Duodenal mucosa (tissue), 2 donors: ENCODE measurements at regions not wholly inside any gene's neighbourhood (a gene's known extent, or its start where the extent isn't known, plus 50 kb on each side); places are given as distances from the start of the nearest gene placed in this dataset.

ENCODE experiments used
- H3K27ac ChIP-seq: one replicate; pipeline ENCODE4 v1.7.0; 2013; ENCODE audit warnings: low read depth, low read length
- H3K27me3 ChIP-seq, 2 donors: one replicate each; pipeline ENCODE4 v1.7.0; 2013; ENCODE audit warnings: low read length in 2 of 2, control low read depth in 1 of 2; ENCODE audit not compliant: insufficient read depth in 2 of 2, control insufficient read depth in 1 of 2
- H3K36me3 ChIP-seq, 2 donors: one replicate each; pipeline ENCODE4 v1.7.0; 2013; ENCODE audit warnings: low read length in 2 of 2, control low read depth in 1 of 2; ENCODE audit not compliant: insufficient read depth in 2 of 2, control insufficient read depth in 1 of 2
- H3K4me1 ChIP-seq, 2 donors: one replicate each; pipeline ENCODE4 v1.7.0; 2013; ENCODE audit warnings: low read length in 2 of 2, control low read depth in 1 of 2; ENCODE audit not compliant: insufficient read depth in 2 of 2, control insufficient read depth in 1 of 2
- H3K4me3 ChIP-seq, 2 donors: one replicate each; pipeline ENCODE4 v1.7.0; 2013; ENCODE audit warnings: low read length in 2 of 2, low read depth in 1 of 2
- H3K9ac ChIP-seq, 2 donors: one replicate each; pipeline ENCODE4 v1.7.0; 2013; ENCODE audit warnings: low read length in 2 of 2, low read depth in 1 of 2
- H3K9me3 ChIP-seq, 2 donors: one replicate each; pipeline ENCODE4 v1.7.0; 2013; ENCODE audit warnings: low read length in 2 of 2, control low read depth in 1 of 2; ENCODE audit not compliant: control insufficient read depth in 1 of 2

DNA sequence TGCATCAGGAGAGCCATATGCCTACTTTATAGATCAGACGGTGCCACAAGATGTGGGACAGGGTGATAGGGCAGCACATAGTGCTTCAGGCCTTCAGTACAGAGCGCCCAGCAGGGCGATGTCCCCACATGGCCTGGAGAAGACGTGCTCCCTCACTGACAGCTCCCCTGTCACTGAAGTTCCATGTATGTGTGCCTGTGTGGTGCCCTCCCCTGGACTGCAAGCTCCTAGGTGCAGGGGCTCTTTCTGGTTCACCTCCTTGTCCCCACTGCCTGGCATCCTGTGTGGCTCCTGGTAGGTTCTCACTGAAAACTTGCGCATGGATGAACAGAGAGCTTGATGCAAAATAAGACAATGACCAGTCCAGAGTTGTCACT, 233.1 kb downstream of the GADD45G start:
- no peak overlapping the region for H3K9ac ChIP-seq
- H3K27me3 ChIP-seq: no peaks in the 10 kb centered on the region
- H3K9me3 ChIP-seq: no peaks in the 10 kb centered on the region
- no peak overlapping the region for H3K4me3 ChIP-seq
- H3K4me1 ChIP-seq: peaks cover 6 to 20% of the 10 kb centered on the region in 2 donors
- H3K27ac ChIP-seq: no peak overlapping the region
- H3K36me3 ChIP-seq: no peaks in the 10 kb centered on the region

DNA sequence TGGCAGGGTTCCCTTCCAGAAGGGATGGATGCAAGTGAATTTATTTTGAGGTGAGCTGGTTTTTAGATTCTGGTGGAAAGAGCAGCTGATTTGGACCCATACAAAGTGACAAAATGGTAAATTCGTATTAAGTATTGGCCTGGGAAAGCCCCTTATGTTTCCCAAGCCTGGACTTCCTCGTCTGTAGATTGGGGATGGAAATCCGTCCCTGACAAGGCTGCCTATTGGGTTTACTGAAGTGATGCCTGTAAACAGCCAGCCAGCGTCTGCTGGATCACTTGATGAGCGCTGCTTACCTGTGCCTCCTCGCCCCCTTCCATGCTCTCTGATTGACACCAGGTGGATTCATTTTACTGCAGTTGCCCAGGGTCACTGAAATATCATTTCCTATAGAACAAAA, 233.8 kb downstream of the GADD45G start:
- H3K27ac ChIP-seq: no peak overlapping the region
- peaks cover 6 to 20% of the 10 kb centered on the region in 2 donors for H3K4me1 ChIP-seq

DNA sequence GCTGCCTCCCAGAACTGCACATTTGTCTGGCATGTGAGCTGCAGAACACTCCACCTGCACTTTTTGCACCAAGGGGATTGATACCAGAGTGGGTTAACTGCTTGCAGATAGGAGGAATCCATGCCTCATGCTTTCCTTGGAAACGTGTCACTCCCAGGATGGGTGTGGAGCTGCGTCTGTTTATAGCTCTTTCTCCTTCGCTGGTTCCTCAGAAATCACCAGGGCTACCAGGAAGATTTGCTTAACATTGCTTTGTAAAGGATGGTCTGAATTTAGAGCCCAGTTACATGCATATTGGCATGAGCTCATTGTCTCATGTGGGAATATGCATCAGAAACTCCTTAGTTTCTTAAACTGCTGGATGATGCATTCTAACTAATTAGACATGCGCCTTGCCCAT, 234.6 kb downstream of the GADD45G start:
- Histone ChIP-seq H3K36me3 (no peaks in the 10 kb centered on the region), H3K4me3 (no peak overlapping the region), H3K4me1 (peaks cover 6 to 20% of the 10 kb centered on the region in 2 donors), H3K27ac (no peak overlapping the region), H3K27me3 (no peaks in the 10 kb centered on the region), H3K9me3 (no peaks in the 10 kb centered on the region), H3K9ac (no peak overlapping the region)

More for the DNA sequence above, 233.8 kb downstream of the GADD45G start:
- H3K9me3 ChIP-seq: no peaks in the 10 kb centered on the region
- no peaks in the 10 kb centered on the region for H3K27me3 ChIP-seq
- no peaks in the 10 kb centered on the region for H3K36me3 ChIP-seq
- no peak overlapping the region for H3K9ac ChIP-seq
- no peak overlapping the region for H3K4me3 ChIP-seq

DNA sequence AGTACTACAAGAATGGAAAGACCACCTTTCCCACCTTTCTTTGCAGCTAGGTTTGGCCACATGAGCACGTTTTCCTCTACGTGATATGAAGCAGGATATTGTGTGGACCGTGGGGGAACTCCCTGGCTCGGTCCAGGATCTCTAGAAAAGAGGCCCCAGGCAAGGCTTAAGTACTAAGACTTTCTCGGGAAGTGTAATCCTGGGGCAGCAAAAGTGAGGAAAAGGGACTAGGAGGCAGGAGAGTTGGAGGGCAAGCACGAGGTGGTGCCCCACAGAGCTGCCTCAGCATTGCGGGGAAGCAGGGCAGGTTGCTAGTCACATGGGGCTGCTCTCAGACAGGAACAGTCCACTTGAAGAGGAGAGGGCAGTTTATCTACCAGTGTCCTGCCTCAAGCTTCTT, 235.1 kb downstream of the GADD45G start:
- H3K9ac ChIP-seq: no peak overlapping the region
- H3K27ac ChIP-seq: no peak overlapping the region
- H3K4me3 ChIP-seq: no peak overlapping the region
- no peaks in the 10 kb centered on the region for H3K9me3 ChIP-seq
- no peaks in the 10 kb centered on the region for H3K27me3 ChIP-seq
- H3K36me3 ChIP-seq: no peaks in the 10 kb centered on the region
- H3K4me1 ChIP-seq: peaks cover 6 to 20% of the 10 kb centered on the region in 2 donors

DNA sequence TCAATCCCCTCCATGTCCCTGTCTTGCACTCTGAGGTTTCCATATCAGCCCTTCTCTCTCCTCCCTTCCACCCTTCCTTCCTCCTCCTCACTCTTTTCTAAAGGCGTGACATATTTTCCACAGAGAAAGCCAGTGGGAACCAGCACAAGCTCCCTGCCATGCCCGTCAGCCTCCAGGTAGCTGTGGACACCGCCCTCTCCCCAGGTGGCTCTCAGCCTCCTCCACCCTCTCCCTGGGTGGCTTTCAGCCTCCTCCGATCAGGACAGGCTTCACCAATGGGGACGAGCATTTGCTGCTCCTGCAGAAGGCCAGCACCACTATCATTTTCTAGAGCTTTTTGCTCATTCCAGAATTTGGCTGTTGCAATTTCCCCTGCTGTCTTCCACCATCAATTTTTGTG, 236.6 kb downstream of the GADD45G start:
- no peak overlapping the region for H3K27ac ChIP-seq
- H3K4me3 ChIP-seq: no peak overlapping the region
- no peaks in the 10 kb centered on the region for H3K27me3 ChIP-seq
- peaks cover 6 to 20% of the 10 kb centered on the region in 2 donors for H3K4me1 ChIP-seq
- no peaks in the 10 kb centered on the region for H3K9me3 ChIP-seq
- H3K9ac ChIP-seq: no peak overlapping the region
- H3K36me3 ChIP-seq: no peaks in the 10 kb centered on the region

DNA sequence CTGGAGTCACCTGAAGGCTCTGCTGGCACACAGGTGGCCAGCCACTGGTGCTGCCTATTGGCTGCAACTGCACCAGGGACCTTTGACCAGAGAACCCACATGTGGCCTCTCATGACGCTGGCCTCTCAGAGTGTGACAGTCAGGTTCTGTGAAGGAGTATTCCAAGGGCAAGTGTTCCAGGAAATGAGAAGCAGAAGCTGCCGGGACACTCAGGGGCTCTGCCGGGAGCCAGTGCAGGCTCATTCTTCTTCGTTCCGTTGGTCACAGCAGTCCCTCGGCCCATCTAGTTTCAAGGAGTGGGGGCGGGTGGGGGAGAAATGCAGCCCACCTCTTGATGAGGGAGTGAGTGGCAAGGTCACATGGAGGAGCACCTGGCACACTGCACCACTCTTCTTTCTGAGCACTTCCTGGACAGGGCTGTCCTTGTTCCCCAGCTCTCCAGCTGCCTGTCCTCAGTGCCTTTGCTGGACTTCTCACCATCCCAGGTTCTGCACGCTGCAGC, 237.5 kb downstream of the GADD45G start:
- Histone ChIP-seq H3K9ac (no peak overlapping the region), H3K4me1 (peaks cover 6 to 20% of the 10 kb centered on the region in 2 donors), H3K9me3 (no peaks in the 10 kb centered on the region), H3K36me3 (no peaks in the 10 kb centered on the region), H3K27me3 (no peaks in the 10 kb centered on the region), H3K27ac (peak overlapping the region; percentile 43), H3K4me3 (peak overlapping the region; percentile 34 to 46)

DNA sequence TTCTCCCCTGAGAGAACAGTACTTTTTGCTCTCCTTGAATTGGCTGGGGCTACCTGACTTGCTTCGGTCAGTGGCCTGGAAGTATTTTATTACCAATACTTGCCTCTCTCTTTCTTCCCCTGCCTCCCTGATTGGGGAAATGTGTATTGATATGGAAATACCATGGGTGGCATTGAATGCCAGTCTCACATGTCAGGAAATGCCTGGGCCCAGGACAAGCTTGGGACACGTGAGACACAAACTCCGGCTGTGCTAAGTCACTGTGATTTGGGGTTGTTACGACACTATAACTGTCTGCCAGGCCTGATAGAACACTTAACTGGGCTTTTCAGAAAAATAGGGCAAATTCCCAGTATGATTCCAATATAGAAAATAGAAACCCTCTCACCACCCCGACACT, 238.3 kb downstream of the GADD45G start:
- H3K36me3 ChIP-seq: no peaks in the 10 kb centered on the region
- peaks cover 6 to 20% of the 10 kb centered on the region in 2 donors for H3K4me1 ChIP-seq
- no peak overlapping the region for H3K9ac ChIP-seq
- H3K4me3 ChIP-seq: no peak overlapping the region
- H3K9me3 ChIP-seq: no peaks in the 10 kb centered on the region
- no peaks in the 10 kb centered on the region for H3K27me3 ChIP-seq
- H3K27ac ChIP-seq: no peak overlapping the region

DNA sequence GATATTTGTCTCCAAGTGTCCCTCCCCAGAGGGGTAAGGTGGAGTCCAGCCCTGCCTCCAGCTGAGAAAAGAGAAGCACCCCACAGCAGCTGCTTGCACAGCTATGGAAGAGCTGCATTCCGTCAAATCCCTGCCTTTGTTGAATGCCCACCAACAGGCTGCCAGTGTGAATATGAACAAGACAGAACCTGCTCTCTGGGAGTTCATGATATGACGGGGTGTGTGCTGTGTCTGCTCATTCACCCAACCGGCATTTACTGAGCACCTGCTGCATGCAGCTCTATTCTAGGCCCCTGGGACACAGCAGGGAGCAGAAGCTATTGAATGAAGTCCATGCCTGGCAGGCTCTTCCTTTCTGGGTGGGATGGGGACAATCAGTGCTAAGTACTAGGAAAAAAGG, 238.8 kb downstream of the GADD45G start:
- Histone ChIP-seq H3K9ac (no peak overlapping the region), H3K9me3 (no peaks in the 10 kb centered on the region), H3K27me3 (no peaks in the 10 kb centered on the region), H3K4me1 (peaks cover 6 to 20% of the 10 kb centered on the region in 2 donors), H3K36me3 (no peaks in the 10 kb centered on the region), H3K4me3 (no peak overlapping the region), H3K27ac (no peak overlapping the region)

DNA sequence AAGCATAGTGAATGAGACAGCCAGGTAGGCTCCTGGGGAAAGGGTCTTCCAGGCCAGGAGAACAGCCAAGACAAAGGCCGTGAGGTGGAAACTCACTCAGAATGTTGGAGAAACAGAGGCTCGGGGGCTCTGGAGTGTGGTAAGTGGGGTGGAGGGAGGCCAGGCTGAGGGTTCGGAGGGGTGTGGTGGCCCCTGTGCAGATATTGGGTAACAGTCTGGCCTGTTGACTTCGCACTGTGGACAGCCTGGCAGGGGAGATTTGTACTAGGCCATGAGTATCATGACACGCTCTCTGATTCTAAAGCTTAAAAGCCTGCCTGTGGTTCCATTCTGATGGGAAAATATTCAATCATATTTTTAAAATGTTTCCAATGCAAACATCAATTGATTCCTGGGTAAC, 239.3 kb downstream of the GADD45G start:
- Histone ChIP-seq H3K36me3 (no peaks in the 10 kb centered on the region), H3K4me3 (no peak overlapping the region), H3K27ac (no peak overlapping the region), H3K9ac (no peak overlapping the region), H3K27me3 (no peaks in the 10 kb centered on the region), H3K4me1 (peaks cover 6 to 20% of the 10 kb centered on the region in 2 donors), H3K9me3 (no peaks in the 10 kb centered on the region)

DNA sequence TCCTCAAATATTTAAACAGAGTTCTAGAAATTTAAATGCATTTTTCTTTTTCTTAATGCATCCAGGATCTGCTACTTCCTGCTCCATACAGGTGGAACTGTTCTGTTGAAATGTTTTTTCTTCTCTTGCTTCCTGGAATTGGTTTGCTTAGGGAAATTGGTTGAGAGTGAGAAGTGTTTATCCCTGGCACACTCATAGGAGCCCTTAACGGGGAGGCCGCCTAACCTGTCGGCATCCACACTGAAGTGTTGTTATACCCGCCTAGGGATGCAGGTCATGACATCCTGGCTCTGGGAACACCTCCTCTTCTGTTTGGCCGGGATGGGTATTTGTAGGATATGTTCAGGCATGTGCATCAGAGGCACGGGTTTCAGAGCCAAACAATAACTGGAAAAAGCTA, 239.7 kb downstream of the GADD45G start:
- Histone ChIP-seq H3K27ac (no peak overlapping the region), H3K9me3 (no peaks in the 10 kb centered on the region), H3K4me1 (peaks cover 6 to 16% of the 10 kb centered on the region in 2 donors), H3K4me3 (no peak overlapping the region), H3K36me3 (no peaks in the 10 kb centered on the region), H3K27me3 (no peaks in the 10 kb centered on the region), H3K9ac (no peak overlapping the region)

DNA sequence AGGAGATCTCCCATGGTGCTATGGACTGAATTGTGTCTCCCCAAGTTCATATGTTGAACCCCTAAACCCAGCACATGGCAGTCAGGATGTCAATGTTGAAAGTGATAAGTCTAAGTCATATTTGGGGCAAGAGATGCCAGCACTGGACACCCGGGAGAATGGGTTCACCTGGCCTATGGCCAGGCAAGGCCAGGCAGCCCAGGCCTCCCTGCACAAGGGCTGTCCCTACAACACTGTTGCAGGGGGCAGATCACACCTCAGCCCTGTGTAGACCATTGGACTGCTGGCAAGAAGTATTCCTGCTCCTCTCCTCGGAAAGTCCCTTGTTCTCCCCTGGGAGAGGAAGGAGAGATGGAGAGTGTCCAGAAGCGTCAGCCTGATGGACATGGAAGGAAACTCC, 240.5 kb downstream of the GADD45G start:
- no peak overlapping the region for H3K4me3 ChIP-seq
- peaks cover 6 to 11% of the 10 kb centered on the region in 2 donors for H3K4me1 ChIP-seq
- no peaks in the 10 kb centered on the region for H3K36me3 ChIP-seq
- H3K27ac ChIP-seq: no peak overlapping the region
- H3K9ac ChIP-seq: no peak overlapping the region
- no peaks in the 10 kb centered on the region for H3K9me3 ChIP-seq
- no peaks in the 10 kb centered on the region for H3K27me3 ChIP-seq
